GM23338 (cell line): ENCODE measurements at regions not wholly inside any gene's neighbourhood (a gene's known extent, or its start where the extent isn't known, plus 50 kb on each side); places are given as distances from the start of the nearest gene placed in this dataset.

Experiments
- EZH2 ChIP-seq: fragments of 200-600 bp; sonication (generic); IDR thresholded peaks from one replicate; pipeline ENCODE4 v1.8.0; 2017; ENCODE audit warnings: antibody characterized with exemption, mild to moderate bottlenecking, low read depth; ENCODE audit not compliant: unreplicated experiment
- EZH2phosphoT487 ChIP-seq: fragments of 200-600 bp; sonication (generic); IDR thresholded peaks from one replicate; pipeline ENCODE4 v1.8.1; 2018; ENCODE audit warnings: antibody characterized with exemption; ENCODE audit not compliant: unreplicated experiment
- JUNB ChIP-seq: IDR thresholded peaks from one replicate; pipeline ENCODE4 v1.6.1; 2016; ENCODE audit warnings: antibody characterized with exemption; ENCODE audit not compliant: unreplicated experiment
- NANOG ChIP-seq: IDR thresholded peaks from 2 replicates; pipeline ENCODE4 v1.6.1; 2016; ENCODE audit warnings: antibody characterized with exemption, borderline replicate concordance
- POLR2AphosphoS5 ChIP-seq: IDR thresholded peaks from 2 replicates; pipeline ENCODE4 v1.6.1; 2016; ENCODE audit warnings: antibody characterized with exemption, low read depth
- ZNF114 ChIP-seq: fragments of 250-450 bp; sonication (Bioruptor Pico); IDR thresholded peaks from 2 replicates; pipeline ENCODE4 v1.5.0; 2020; ENCODE audit warnings: mild to moderate bottlenecking, moderate library complexity
- TF ChIP-seq, protein P1 (sequence below), 2 experiments: fragments of 200-600 bp in 1 of 2; sonication (generic) in 1 of 2; conservative IDR thresholded peaks; 2 replicates each; pipeline versions ENCODE4 v1.5.1 to v1.6.1; 2016 to 2017; ENCODE audit warnings: antibody characterized with exemption in 2 of 2, low read depth in 2 of 2, mild to moderate bottlenecking in 2 of 2, moderate library complexity in 1 of 2
- TF ChIP-seq, protein P2 (sequence below): IDR thresholded peaks from one replicate; pipeline ENCODE4 v1.6.1; 2018; ENCODE audit warnings: antibody characterized with exemption; ENCODE audit not compliant: unreplicated experiment
- TF ChIP-seq, protein P3 (sequence below): IDR thresholded peaks from 2 replicates; pipeline ENCODE4 v1.6.1; 2016; ENCODE audit warnings: antibody characterized with exemption

DNA sequence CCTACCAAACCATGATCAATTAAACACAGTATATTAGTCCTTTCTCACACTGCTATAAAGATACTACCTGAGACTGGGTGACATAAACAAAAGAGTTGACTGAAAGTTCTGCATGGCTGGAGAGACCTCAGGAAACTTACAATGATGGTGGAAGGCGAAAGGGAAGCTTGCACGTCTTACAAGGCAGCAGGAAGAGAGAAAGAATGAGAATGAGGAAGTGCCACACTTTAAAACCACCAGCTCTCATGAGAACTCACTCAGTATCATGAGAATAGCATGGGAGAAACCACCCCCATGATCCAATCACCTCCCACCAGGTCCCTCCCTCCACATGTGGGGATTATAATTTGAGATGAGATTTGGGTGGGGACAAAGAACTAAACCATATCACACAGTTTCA lies 324.9 kb upstream of the ZNF507 start:
- TF ChIP-seq EZH2phosphoT487 (no peak), ZNF114 (no peak), EZH2 (no peak), POLR2AphosphoS5 (no peak), NANOG (no peak), JUNB (no peak)
- TF ChIP-seq, protein P1, sequence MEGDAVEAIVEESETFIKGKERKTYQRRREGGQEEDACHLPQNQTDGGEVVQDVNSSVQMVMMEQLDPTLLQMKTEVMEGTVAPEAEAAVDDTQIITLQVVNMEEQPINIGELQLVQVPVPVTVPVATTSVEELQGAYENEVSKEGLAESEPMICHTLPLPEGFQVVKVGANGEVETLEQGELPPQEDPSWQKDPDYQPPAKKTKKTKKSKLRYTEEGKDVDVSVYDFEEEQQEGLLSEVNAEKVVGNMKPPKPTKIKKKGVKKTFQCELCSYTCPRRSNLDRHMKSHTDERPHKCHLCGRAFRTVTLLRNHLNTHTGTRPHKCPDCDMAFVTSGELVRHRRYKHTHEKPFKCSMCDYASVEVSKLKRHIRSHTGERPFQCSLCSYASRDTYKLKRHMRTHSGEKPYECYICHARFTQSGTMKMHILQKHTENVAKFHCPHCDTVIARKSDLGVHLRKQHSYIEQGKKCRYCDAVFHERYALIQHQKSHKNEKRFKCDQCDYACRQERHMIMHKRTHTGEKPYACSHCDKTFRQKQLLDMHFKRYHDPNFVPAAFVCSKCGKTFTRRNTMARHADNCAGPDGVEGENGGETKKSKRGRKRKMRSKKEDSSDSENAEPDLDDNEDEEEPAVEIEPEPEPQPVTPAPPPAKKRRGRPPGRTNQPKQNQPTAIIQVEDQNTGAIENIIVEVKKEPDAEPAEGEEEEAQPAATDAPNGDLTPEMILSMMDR (conservative IDR thresholded peaks at IDR 0.05; ENCODE audit: low read depth in 2 of 2) = no peak
- TF ChIP-seq, protein P2, sequence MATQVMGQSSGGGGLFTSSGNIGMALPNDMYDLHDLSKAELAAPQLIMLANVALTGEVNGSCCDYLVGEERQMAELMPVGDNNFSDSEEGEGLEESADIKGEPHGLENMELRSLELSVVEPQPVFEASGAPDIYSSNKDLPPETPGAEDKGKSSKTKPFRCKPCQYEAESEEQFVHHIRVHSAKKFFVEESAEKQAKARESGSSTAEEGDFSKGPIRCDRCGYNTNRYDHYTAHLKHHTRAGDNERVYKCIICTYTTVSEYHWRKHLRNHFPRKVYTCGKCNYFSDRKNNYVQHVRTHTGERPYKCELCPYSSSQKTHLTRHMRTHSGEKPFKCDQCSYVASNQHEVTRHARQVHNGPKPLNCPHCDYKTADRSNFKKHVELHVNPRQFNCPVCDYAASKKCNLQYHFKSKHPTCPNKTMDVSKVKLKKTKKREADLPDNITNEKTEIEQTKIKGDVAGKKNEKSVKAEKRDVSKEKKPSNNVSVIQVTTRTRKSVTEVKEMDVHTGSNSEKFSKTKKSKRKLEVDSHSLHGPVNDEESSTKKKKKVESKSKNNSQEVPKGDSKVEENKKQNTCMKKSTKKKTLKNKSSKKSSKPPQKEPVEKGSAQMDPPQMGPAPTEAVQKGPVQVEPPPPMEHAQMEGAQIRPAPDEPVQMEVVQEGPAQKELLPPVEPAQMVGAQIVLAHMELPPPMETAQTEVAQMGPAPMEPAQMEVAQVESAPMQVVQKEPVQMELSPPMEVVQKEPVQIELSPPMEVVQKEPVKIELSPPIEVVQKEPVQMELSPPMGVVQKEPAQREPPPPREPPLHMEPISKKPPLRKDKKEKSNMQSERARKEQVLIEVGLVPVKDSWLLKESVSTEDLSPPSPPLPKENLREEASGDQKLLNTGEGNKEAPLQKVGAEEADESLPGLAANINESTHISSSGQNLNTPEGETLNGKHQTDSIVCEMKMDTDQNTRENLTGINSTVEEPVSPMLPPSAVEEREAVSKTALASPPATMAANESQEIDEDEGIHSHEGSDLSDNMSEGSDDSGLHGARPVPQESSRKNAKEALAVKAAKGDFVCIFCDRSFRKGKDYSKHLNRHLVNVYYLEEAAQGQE = no peak
- TF ChIP-seq, protein P3, sequence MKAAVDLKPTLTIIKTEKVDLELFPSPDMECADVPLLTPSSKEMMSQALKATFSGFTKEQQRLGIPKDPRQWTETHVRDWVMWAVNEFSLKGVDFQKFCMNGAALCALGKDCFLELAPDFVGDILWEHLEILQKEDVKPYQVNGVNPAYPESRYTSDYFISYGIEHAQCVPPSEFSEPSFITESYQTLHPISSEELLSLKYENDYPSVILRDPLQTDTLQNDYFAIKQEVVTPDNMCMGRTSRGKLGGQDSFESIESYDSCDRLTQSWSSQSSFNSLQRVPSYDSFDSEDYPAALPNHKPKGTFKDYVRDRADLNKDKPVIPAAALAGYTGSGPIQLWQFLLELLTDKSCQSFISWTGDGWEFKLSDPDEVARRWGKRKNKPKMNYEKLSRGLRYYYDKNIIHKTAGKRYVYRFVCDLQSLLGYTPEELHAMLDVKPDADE = no peak
